Duodenal mucosa (tissue), 2 donors: ENCODE measurements at regions not wholly inside any gene's neighbourhood (a gene's known extent, or its start where the extent isn't known, plus 50 kb on each side); places are given as distances from the start of the nearest gene placed in this dataset.
A peak's percentile ranks its signal among the peaks of the same experiment; 100 is the strongest.

ENCODE experiments used
- H3K27ac ChIP-seq: one replicate; pipeline ENCODE4 v1.7.0; 2013; ENCODE audit warnings: low read depth, low read length
- H3K27me3 ChIP-seq, 2 donors: one replicate each; pipeline ENCODE4 v1.7.0; 2013; ENCODE audit warnings: low read length in 2 of 2, control low read depth in 1 of 2; ENCODE audit not compliant: insufficient read depth in 2 of 2, control insufficient read depth in 1 of 2
- H3K36me3 ChIP-seq, 2 donors: one replicate each; pipeline ENCODE4 v1.7.0; 2013; ENCODE audit warnings: low read length in 2 of 2, control low read depth in 1 of 2; ENCODE audit not compliant: insufficient read depth in 2 of 2, control insufficient read depth in 1 of 2
- H3K4me1 ChIP-seq, 2 donors: one replicate each; pipeline ENCODE4 v1.7.0; 2013; ENCODE audit warnings: low read length in 2 of 2, control low read depth in 1 of 2; ENCODE audit not compliant: insufficient read depth in 2 of 2, control insufficient read depth in 1 of 2
- H3K4me3 ChIP-seq, 2 donors: one replicate each; pipeline ENCODE4 v1.7.0; 2013; ENCODE audit warnings: low read length in 2 of 2, low read depth in 1 of 2
- H3K9ac ChIP-seq, 2 donors: one replicate each; pipeline ENCODE4 v1.7.0; 2013; ENCODE audit warnings: low read length in 2 of 2, low read depth in 1 of 2
- H3K9me3 ChIP-seq, 2 donors: one replicate each; pipeline ENCODE4 v1.7.0; 2013; ENCODE audit warnings: low read length in 2 of 2, control low read depth in 1 of 2; ENCODE audit not compliant: control insufficient read depth in 1 of 2

GRCh38 chr1:169013821-169014220 is 92.7 kb upstream of the ATP1B1 start:
- Histone ChIP-seq H3K27me3 (no peaks in the 10 kb centered on the region), H3K27ac (no peak overlapping the region), H3K36me3 (no peaks in the 10 kb centered on the region), H3K9ac (no peak overlapping the region), H3K4me1 (peaks cover 15 to 16% of the 10 kb centered on the region in 2 donors), H3K4me3 (no peak overlapping the region), H3K9me3 (no peaks in the 10 kb centered on the region)

- H3K36me3 ChIP-seq: no peaks in the 10 kb centered on the region
- H3K27ac ChIP-seq: no peak overlapping the region
- H3K27me3 ChIP-seq: no peaks in the 10 kb centered on the region
- no peak overlapping the region for H3K9ac ChIP-seq
- H3K4me1 ChIP-seq: peaks cover 27 to 31% of the 10 kb centered on the region in 2 donors
- H3K9me3 ChIP-seq: no peaks in the 10 kb centered on the region
- no peak overlapping the region for H3K4me3 ChIP-seq
Measured at GRCh38 chr1:169015464-169015863, 91.0 kb upstream of the ATP1B1 start.

GRCh38 chr1:169018751-169019150 is 87.7 kb upstream of the ATP1B1 start:
- Histone ChIP-seq H3K27me3 (no peaks in the 10 kb centered on the region), H3K27ac (no peak overlapping the region), H3K36me3 (no peaks in the 10 kb centered on the region), H3K4me1 (peaks cover 27 to 31% of the 10 kb centered on the region in 2 donors), H3K4me3 (peak overlapping the region in 1 of 2 donors; percentile 12), H3K9me3 (no peaks in the 10 kb centered on the region), H3K9ac (peak overlapping the region in 1 of 2 donors; percentile 35)

DNA sequence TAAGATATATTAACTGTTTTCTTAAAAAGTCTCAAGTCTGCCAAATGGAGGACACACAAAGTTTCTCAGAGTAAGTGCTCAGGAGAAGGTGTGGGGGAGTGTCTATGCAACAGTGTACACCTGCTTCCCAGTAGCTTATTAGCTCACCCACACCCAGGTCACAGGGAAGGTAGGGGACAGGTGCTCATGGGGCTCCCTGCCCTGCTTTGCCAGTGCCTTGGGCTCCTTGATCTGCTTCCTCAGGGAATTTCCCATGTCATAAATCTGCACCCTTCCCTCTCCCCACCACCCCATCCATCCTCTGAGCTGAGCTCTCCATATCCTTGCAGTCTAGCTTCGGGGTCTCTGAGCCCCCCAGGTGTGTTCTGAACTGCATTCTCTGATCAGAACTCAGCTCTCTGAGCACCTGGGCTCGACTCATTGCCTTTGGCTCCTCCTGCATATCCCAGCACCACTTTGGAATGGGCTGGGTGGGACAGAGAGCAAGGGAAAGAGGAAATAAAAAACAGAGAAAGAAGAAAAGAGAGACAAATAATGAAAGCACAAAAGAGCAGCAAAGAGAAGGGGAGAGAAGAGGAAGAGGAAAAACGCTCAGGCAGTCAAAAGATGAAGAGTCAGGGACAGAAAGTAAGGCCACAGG is 87.0 kb upstream of the ATP1B1 start:
- Histone ChIP-seq H3K27ac (no peak overlapping the region), H3K27me3 (no peaks in the 10 kb centered on the region), H3K9ac (peak overlapping the region in 1 of 2 donors; percentile 35), H3K36me3 (no peaks in the 10 kb centered on the region), H3K4me3 (no peak overlapping the region), H3K9me3 (no peaks in the 10 kb centered on the region), H3K4me1 (peaks cover 27 to 31% of the 10 kb centered on the region in 2 donors)

- no peak overlapping the region for H3K4me3 ChIP-seq
- H3K9me3 ChIP-seq: no peaks in the 10 kb centered on the region
- no peaks in the 10 kb centered on the region for H3K27me3 ChIP-seq
- no peak overlapping the region for H3K27ac ChIP-seq
- no peak overlapping the region for H3K9ac ChIP-seq
- H3K4me1 ChIP-seq: peaks cover 27 to 40% of the 10 kb centered on the region in 2 donors
- H3K36me3 ChIP-seq: no peaks in the 10 kb centered on the region
Measured at GRCh38 chr1:169020684-169021083, 85.8 kb upstream of the ATP1B1 start.

DNA sequence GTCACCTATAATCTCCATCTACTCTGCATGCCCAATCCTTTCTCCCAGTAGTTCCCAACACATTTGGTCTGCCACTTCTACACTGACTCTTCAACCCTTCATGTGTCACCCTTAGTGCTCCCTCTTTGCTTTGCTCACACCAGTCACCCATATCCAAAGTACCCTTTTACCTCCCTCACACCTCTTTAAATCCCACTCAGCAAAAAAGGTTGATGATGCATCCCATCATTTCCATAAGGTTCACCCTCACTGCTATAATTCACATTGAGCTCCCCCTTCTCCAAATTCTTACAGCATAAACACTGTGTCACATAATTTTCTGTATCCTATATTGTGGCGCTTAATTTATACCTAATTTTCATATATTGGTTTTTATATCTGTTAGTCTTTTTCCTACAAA is 83.8 kb upstream of the ATP1B1 start:
- H3K36me3 ChIP-seq: no peaks in the 10 kb centered on the region

GRCh38 chr1:169024255-169024654 is 82.2 kb upstream of the ATP1B1 start:
- Histone ChIP-seq H3K9ac (no peak overlapping the region), H3K36me3 (no peaks in the 10 kb centered on the region), H3K9me3 (no peaks in the 10 kb centered on the region), H3K27me3 (no peaks in the 10 kb centered on the region), H3K27ac (no peak overlapping the region), H3K4me1 (peaks cover 7 to 21% of the 10 kb centered on the region in 2 donors), H3K4me3 (no peak overlapping the region)

More for the DNA sequence above, 83.8 kb upstream of the ATP1B1 start:
- Histone ChIP-seq H3K4me1 (peaks cover 20 to 37% of the 10 kb centered on the region in 2 donors), H3K9me3 (no peaks in the 10 kb centered on the region), H3K9ac (no peak overlapping the region), H3K27me3 (no peaks in the 10 kb centered on the region), H3K27ac (no peak overlapping the region), H3K4me3 (no peak overlapping the region)

- Histone ChIP-seq H3K36me3 (no peaks in the 10 kb centered on the region), H3K4me1 (peaks cover 1 to 15% of the 10 kb centered on the region in 2 donors), H3K9me3 (no peaks in the 10 kb centered on the region), H3K9ac (no peak overlapping the region), H3K4me3 (no peak overlapping the region), H3K27me3 (no peaks in the 10 kb centered on the region), H3K27ac (no peak overlapping the region)
Measured at GRCh38 chr1:169024800-169025271, 81.7 kb upstream of the ATP1B1 start.

GRCh38 chr1:169025412-169025811 is 81.1 kb upstream of the ATP1B1 start:
- Histone ChIP-seq H3K27ac (no peak overlapping the region), H3K4me3 (no peak overlapping the region), H3K9me3 (no peaks in the 10 kb centered on the region), H3K36me3 (no peaks in the 10 kb centered on the region), H3K9ac (no peak overlapping the region), H3K4me1 (peaks cover 0 to 9% of the 10 kb centered on the region in 2 donors), H3K27me3 (no peaks in the 10 kb centered on the region)

DNA sequence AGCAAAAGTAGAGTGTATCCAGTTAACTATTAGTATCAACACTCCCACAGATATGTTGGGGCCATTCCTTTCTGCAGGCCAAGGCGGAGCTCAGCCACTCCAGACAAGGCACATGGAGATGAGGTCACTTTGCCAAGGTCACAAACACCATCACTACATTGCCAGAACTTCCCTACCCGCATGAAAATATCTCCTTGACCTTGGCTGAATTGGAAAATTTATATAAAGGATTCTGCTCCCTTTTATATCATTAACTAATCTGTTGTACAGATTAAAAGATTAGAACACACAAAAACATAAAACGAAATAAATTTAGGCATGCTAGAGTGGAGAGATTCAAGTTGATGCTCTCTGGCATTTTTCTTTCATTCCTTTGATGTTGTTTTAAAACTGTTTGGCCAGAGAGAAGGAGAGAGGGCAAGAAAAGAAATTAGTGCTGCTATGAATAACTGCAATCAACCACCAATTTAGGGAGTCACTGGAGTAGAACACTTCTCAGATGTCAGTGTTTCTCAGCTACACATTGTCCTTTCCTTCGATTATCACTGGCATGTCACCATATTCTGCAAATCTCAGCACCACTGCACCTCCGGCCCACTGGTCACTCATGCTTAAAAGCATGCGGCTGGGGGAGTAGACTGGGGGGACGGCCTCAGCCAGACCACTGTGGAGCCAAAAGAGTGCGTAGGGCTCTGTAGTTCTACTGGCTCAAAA is 78.7 kb upstream of the ATP1B1 start:
- H3K36me3 ChIP-seq: no peaks in the 10 kb centered on the region
- H3K4me1 ChIP-seq: peaks cover 0 to 9% of the 10 kb centered on the region in 2 donors
- no peak overlapping the region for H3K27ac ChIP-seq
- no peaks in the 10 kb centered on the region for H3K9me3 ChIP-seq
- no peaks in the 10 kb centered on the region for H3K27me3 ChIP-seq
- no peak overlapping the region for H3K4me3 ChIP-seq
- no peak overlapping the region for H3K9ac ChIP-seq
